Skeletal muscle satellite cell (primary cell): ENCODE measurements at regions not wholly inside any gene's neighbourhood (a gene's known extent, or its start where the extent isn't known, plus 50 kb on each side); places are given as distances from the start of the nearest gene placed in this dataset.

ENCODE experiments used
- H3K27me3 ChIP-seq: 2 replicates; pipeline ENCODE4 v1.7.0; 2013; ENCODE audit warnings: low read length; ENCODE audit not compliant: control insufficient read depth, insufficient read depth
- H3K36me3 ChIP-seq: 2 replicates; pipeline ENCODE4 v1.7.0; 2013; ENCODE audit warnings: mild to moderate bottlenecking, control low read depth, low read length; ENCODE audit not compliant: insufficient read depth
- H3K4me1 ChIP-seq: 2 replicates; pipeline ENCODE4 v1.7.0; 2013; ENCODE audit warnings: low read length; ENCODE audit not compliant: control insufficient read depth, insufficient read depth
- H3K4me2 ChIP-seq: 2 replicates; pipeline ENCODE4 v1.7.0; 2013; ENCODE audit warnings: mild to moderate bottlenecking, low read length
- H3K4me3 ChIP-seq: 2 replicates; pipeline ENCODE4 v1.7.0; 2013; ENCODE audit warnings: low read length
- H3K9ac ChIP-seq: 2 replicates; pipeline ENCODE4 v1.7.0; 2013; ENCODE audit warnings: mild to moderate bottlenecking, low read depth, low read length, moderate library complexity
- H3K9me3 ChIP-seq: replicated peaks from 2 replicates; pipeline ENCODE4 v1.7.0; 2013; ENCODE audit warnings: mild to moderate bottlenecking, control low read depth, low read length

DNA sequence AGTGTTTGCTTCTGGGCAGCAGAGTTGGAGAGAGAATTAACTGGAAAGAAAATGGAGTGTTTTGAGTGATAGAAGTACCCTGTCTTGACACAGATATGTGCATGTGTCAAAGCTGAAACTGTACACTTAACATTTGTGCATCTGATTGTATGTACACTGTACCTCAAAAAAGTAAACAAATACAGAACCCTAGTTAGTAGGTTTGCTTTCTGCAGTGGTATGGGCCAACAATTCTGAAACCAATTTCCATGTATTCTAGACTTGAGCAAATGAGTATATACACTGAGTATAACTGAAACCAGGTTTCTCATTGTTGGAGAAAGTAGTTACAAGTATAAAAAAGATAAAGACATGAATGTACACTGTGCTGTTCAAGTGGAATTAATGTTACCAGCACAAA lies 52.4 kb downstream of the ELAPOR2 start:
- Histone ChIP-seq H3K36me3 (no peaks in the 10 kb centered on the region), H3K4me3 (no peak overlapping the region), H3K9me3 (no peaks in the 10 kb centered on the region), H3K4me2 (no peak overlapping the region), H3K4me1 (no peaks in the 10 kb centered on the region), H3K27me3 (no peaks in the 10 kb centered on the region), H3K9ac (no peak overlapping the region)

DNA sequence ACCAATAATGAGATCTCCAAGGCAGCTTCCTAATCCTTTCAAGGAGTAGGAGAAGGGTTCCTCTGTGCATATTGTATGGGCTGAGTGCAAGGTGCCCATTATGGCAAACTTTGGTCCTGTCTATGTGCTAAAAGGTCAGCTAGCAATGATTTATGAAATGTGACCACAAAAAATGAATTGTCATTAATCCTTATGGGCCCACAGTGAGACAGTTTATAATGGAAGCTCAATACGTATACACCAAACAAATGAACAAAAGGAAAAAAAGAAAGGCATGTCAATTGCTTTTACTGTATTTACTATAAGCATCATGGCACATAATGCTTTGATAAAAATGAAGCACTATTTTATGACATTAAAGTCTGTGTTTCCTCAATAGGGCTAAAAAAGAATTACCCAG lies 54.5 kb downstream of the ELAPOR2 start:
- H3K9ac ChIP-seq: no peak overlapping the region
- H3K4me3 ChIP-seq: no peak overlapping the region
- no peaks in the 10 kb centered on the region for H3K4me1 ChIP-seq
- H3K9me3 ChIP-seq: no peaks in the 10 kb centered on the region
- no peaks in the 10 kb centered on the region for H3K36me3 ChIP-seq
- H3K4me2 ChIP-seq: no peak overlapping the region
- no peaks in the 10 kb centered on the region for H3K27me3 ChIP-seq

DNA sequence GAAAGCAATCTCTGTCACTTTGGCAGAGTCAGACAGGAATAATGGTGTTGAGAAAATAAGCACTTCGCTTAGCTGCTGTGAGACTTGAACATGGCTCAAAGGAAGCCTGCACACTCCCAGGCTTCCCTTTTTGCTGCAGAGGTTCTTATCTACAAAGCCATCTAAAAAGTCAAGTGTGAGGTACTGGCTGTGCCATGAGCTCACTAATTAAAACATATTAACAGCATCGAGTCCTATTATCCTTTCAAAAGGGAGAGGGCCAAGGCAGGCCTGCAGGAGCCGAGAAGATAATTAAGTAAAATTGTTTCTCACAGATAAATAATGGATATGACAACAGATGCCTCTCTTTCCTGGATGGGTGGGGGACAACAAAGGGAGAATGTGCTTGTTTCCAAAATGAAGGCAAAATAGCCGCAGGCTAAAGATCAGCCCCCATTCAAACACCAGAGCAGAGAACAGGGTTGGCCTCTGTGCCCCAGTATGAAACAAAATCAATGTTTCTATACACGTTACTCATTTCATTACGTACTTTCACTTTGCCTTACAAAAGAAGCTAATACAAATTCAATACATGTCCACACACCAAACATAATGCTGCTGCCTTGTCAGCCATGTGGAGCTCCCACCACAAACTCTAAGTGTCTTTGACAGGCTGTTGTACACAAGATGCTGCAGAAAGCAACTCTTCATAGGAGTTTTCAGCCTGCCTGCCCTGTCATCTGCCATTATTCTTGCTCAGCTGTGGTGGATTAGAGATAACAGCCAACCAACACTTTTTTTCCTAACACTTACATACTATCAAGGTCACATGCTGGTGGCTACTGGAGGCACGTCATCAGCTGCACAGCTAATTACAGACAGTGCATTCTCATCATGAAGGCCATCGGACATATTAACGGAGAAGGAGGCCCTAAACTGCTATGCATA lies 55.3 kb downstream of the ELAPOR2 start:
- H3K27me3 ChIP-seq: no peaks in the 10 kb centered on the region
- H3K9me3 ChIP-seq: no peaks in the 10 kb centered on the region
- no peak overlapping the region for H3K4me3 ChIP-seq
- H3K9ac ChIP-seq: no peak overlapping the region
- no peaks in the 10 kb centered on the region for H3K4me1 ChIP-seq
- H3K4me2 ChIP-seq: no peak overlapping the region
- H3K36me3 ChIP-seq: no peaks in the 10 kb centered on the region

DNA sequence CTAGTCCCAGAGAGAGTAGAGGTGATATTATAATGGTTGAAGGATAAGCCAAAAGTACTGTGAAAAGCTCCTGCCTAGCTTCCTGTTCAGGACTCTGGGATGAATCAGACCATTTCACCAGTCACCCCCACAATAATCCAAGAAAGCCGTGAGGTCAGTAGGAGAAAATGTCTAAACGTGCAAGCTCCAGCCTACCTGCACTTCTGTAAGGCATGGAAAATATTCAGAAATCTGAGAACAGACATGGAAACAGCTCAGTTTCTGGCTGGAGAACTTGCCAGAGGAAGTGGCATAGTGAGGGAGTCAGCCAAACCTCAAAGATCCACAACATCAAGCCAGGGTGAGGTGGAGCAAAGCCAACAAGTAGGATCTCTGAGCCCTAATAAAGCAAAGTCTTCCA lies 58.2 kb downstream of the ELAPOR2 start:
- no peaks in the 10 kb centered on the region for H3K4me1 ChIP-seq
- H3K9ac ChIP-seq: no peak overlapping the region
- no peaks in the 10 kb centered on the region for H3K36me3 ChIP-seq
- no peak overlapping the region for H3K4me3 ChIP-seq
- no peaks in the 10 kb centered on the region for H3K27me3 ChIP-seq
- no peaks in the 10 kb centered on the region for H3K9me3 ChIP-seq
- H3K4me2 ChIP-seq: no peak overlapping the region

DNA sequence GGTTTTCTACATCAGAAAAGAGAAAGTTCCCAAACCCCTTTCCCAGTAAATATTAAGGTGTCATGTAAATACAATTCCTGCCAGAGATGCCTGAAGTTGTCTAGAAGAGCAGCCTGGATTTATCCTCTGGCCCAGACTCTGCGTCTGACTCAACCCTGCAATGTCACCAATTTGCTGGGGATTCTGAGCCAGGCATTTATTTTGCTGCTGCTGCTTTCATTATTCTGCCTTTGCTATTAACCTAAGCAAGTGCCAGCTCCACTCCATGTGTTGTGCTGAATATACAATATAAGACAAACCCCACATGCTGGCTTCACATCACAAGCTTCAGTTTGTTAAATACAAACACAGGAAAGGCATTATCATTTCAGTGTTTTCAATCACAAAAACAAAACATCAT lies 59.1 kb downstream of the ELAPOR2 start:
- H3K4me2 ChIP-seq: no peak overlapping the region
- no peaks in the 10 kb centered on the region for H3K4me1 ChIP-seq
- H3K9ac ChIP-seq: no peak overlapping the region
- no peaks in the 10 kb centered on the region for H3K27me3 ChIP-seq
- no peaks in the 10 kb centered on the region for H3K9me3 ChIP-seq
- no peaks in the 10 kb centered on the region for H3K36me3 ChIP-seq
- H3K4me3 ChIP-seq: no peak overlapping the region

DNA sequence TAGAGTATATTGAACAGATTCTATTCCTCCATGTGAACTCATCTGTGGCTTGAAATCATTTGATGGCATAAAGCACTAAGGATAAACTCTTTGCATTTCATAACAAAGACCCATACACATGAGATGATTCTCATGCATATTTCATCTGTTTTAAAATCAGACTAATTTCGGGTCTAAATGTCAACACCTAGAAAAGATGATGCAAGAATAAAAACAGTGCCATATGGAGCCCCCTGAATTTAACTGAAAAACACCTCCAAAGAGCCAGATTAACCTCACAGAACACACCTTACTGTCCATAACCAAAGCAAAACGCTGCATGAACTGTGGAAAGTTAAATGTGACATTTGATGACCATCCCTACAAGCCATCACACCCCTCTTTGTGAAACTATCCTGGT lies 59.7 kb downstream of the ELAPOR2 start:
- Histone ChIP-seq H3K27me3 (no peaks in the 10 kb centered on the region), H3K9ac (no peak overlapping the region), H3K4me2 (no peak overlapping the region), H3K9me3 (no peaks in the 10 kb centered on the region), H3K4me3 (no peak overlapping the region), H3K36me3 (no peaks in the 10 kb centered on the region), H3K4me1 (no peaks in the 10 kb centered on the region)

DNA sequence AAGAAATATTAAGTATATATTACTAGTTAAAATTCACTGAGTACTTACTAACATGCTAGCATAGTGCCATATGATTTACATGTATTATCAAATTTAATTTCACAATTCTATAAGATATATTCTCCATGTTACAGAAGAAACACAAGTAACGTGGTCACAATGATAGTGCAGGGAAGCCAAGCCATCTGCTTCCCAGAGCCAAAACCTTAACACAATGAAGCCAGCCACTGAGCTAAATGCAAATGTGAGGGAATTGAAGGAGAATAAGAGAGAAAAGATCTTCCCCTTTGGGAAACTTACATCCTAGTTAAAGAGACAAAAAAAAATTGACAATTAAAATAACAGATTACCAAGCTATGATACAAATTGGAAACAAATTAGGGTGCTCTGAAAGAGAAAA lies 63.6 kb downstream of the ELAPOR2 start:
- H3K36me3 ChIP-seq: no peaks in the 10 kb centered on the region
- no peaks in the 10 kb centered on the region for H3K27me3 ChIP-seq
- no peaks in the 10 kb centered on the region for H3K9me3 ChIP-seq
- no peak overlapping the region for H3K9ac ChIP-seq
- no peak overlapping the region for H3K4me2 ChIP-seq
- H3K4me3 ChIP-seq: no peak overlapping the region
- H3K4me1 ChIP-seq: no peaks in the 10 kb centered on the region

DNA sequence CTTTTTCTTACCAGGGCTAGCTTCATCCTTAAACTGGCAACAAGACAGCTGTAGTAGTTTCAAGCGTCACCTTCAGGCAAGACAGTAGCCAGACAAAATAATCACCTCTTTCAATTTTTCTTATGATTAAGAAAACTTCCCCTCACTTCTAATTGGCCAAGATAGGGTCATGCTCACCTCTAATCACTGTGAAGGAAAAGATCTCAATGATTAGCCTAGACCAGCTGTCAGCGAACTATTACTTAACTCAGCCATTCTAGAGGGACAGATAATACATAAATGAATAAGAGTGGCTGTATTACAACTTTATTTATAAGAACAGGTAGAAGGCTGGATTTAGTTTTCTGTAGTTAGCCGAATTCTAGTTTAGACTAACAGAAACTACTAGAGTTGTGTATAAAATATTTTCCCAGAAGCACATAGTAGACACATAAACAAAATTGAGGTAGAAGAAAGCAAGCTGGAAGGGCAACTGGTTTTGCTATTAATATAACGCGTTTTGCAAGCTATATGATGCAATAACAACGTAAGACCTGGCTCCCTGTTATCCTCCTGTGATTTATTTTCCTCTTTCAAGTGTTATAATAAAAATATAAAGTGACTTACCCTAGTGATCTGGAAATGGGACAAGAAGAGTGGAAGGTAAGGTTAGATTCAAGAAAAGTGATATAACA lies 64.3 kb downstream of the ELAPOR2 start:
- Histone ChIP-seq H3K36me3 (no peaks in the 10 kb centered on the region), H3K4me1 (no peaks in the 10 kb centered on the region), H3K4me3 (no peak overlapping the region), H3K9me3 (no peaks in the 10 kb centered on the region), H3K27me3 (no peaks in the 10 kb centered on the region), H3K9ac (no peak overlapping the region), H3K4me2 (no peak overlapping the region)

DNA sequence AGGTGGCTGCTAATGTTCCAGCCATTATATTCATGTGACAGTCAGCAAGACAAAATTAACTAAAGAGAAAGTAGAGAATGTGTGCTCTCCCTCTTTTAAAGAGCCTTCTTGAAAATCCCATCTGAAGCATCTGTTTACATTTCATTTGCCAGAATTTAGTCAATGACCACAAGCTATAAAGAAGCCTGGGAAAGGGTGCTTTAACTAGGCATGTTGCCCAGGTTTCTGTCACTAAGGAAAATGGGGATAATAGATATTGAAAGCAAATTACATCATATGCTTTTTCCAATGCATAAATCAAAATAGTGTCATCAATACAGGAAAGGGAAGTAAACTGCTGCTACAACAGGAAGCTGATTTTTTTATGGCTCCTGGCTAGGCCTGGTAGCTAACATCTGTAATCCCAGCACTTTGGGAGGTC lies 67.7 kb downstream of the ELAPOR2 start:
- Histone ChIP-seq H3K9ac (no peak overlapping the region), H3K27me3 (no peaks in the 10 kb centered on the region), H3K4me2 (no peak overlapping the region), H3K4me1 (no peaks in the 10 kb centered on the region), H3K4me3 (no peak overlapping the region), H3K9me3 (no peaks in the 10 kb centered on the region), H3K36me3 (no peaks in the 10 kb centered on the region)

DNA sequence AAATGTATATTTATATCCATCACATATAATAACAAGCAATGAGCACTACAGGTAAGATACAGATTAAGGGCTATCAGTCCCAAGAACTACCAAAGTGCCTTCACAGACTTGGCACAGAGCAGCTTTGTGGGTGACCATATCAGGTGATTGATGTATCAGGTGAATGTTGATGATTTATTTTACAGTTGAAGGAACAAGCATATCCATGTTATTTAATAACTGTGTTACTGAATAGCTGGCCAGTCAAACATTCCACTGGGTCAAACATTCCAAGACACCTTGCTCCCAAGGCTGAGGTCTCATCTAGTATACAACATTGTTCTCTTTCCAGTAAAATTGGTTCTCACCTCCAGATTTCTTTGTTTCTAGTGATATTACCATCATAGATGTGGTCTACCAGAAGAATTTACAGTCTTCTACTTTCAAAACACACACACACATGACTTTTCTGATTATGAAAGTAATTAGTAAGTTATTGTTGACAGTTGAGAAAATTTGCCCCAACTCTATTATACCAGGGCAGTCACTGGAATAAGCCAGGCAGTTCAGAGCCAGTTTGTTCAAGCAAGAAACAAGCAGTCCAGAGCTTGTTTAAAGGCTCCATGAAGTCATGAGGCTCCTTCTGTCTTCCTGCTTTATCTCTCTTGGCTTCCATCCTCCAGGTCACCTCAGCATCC lies 68.2 kb downstream of the ELAPOR2 start:
- Histone ChIP-seq H3K9ac (no peak overlapping the region), H3K9me3 (no peaks in the 10 kb centered on the region), H3K4me2 (no peak overlapping the region), H3K27me3 (no peaks in the 10 kb centered on the region), H3K4me3 (no peak overlapping the region), H3K4me1 (no peaks in the 10 kb centered on the region), H3K36me3 (no peaks in the 10 kb centered on the region)

DNA sequence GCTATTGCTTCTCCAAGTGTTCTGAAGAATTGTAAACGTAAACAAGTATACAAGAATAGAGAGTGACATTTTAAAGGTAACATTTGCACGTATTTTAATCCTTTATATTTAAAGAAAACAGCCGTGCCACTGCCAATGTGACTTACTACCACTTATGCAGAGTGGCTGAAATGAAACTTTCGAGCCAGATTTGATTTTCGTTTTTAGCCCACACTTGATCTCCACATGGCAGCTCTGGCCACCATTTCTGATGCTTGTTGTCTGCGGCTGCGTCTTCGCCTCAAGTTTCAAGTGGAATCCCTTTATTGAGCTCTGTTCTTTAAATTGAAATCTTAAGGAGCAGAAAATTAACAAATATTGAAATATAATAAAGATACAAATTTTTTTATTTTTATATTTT lies 70.0 kb downstream of the ELAPOR2 start:
- H3K9ac ChIP-seq: no peak overlapping the region

More for the DNA sequence above, 70.0 kb downstream of the ELAPOR2 start:
- Histone ChIP-seq H3K9me3 (no peaks in the 10 kb centered on the region), H3K4me1 (no peaks in the 10 kb centered on the region), H3K4me3 (no peak overlapping the region), H3K27me3 (no peaks in the 10 kb centered on the region), H3K36me3 (no peaks in the 10 kb centered on the region), H3K4me2 (no peak overlapping the region)
